Adrenal gland (tissue), 5 donors: ENCODE measurements at regions not wholly inside any gene's neighbourhood (a gene's known extent, or its start where the extent isn't known, plus 50 kb on each side); places are given as distances from the start of the nearest gene placed in this dataset.

Experiments
- POLR2A ChIP-seq, 2 donors: fragments of 450-650 bp; IDR thresholded peaks; one replicate each; pipeline ENCODE4 v1.6.1; 2017; ENCODE audit warnings: antibody characterized with exemption in 2 of 2, mild to moderate bottlenecking in 2 of 2, moderate library complexity in 1 of 2
- TF ChIP-seq, protein P1 (sequence below), 6 experiments: fragments of 450-650 bp in 4 of 6; fragments of 200-600 bp in 2 of 6; sonication (generic) in 1 of 6; IDR thresholded peaks; 1 replicate in 5 of 6; 2 replicates in 1 of 6; pipeline versions ENCODE4 v1.5.1 to v1.8.0; 2016 to 2021; ENCODE audit warnings: antibody characterized with exemption in 6 of 6, mild to moderate bottlenecking in 2 of 6, moderate library complexity in 1 of 6
- donor health status: DM: no; HTN: no; CAD: no.

- TF ChIP-seq, protein P1, sequence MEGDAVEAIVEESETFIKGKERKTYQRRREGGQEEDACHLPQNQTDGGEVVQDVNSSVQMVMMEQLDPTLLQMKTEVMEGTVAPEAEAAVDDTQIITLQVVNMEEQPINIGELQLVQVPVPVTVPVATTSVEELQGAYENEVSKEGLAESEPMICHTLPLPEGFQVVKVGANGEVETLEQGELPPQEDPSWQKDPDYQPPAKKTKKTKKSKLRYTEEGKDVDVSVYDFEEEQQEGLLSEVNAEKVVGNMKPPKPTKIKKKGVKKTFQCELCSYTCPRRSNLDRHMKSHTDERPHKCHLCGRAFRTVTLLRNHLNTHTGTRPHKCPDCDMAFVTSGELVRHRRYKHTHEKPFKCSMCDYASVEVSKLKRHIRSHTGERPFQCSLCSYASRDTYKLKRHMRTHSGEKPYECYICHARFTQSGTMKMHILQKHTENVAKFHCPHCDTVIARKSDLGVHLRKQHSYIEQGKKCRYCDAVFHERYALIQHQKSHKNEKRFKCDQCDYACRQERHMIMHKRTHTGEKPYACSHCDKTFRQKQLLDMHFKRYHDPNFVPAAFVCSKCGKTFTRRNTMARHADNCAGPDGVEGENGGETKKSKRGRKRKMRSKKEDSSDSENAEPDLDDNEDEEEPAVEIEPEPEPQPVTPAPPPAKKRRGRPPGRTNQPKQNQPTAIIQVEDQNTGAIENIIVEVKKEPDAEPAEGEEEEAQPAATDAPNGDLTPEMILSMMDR (IDR thresholded peaks at IDR 0.05) = no peak
- TF ChIP-seq POLR2A (IDR thresholded peaks at IDR 0.05) = no peak
Observed at GRCh38 chr5:16245249-16245648, 65.7 kb upstream of the MARCHF11 start.
